ENCODE measurements at regions not wholly inside any gene's neighbourhood (a gene's known extent, or its start where the extent isn't known, plus 50 kb on each side); places are given as distances from the start of the nearest gene placed in this dataset.

- Histone ChIP-seq H3K9me3 (ENCODE audit: insufficient read depth, low read depth) (no peaks in the 10 kb centered on the region), H3F3A (ENCODE audit: insufficient read depth, low read depth) (no peaks in the 10 kb centered on the region), H2AFZ (no peak overlapping the region), H3K4me1 (replicated peaks; ENCODE audit: insufficient read depth) (no peaks in the 10 kb centered on the region), H3K4me2 (no peak overlapping the region), H3K27me3 (ENCODE audit: insufficient read depth, low read depth) (peaks cover 63% of the 10 kb centered on the region), H3K9me2 (ENCODE audit: insufficient read depth) (no peaks in the 10 kb centered on the region), H3K79me2 (ENCODE audit: low read depth) (no peaks in the 10 kb centered on the region), H3K27ac (no peak overlapping the region), H3K4me3 (no peak overlapping the region), H4K20me1 (ENCODE audit: insufficient read depth) (no peaks in the 10 kb centered on the region; the same call in 1 of the 2 replicates), H3K36me3 (ENCODE audit: low read depth) (no peaks in the 10 kb centered on the region)
- ChIA-PET CTCF (no interaction called here), POLR2A (ENCODE audit: unreplicated experiment) (interaction anchor here (0.6 kb wide), 1 partner anchor 41 kb away, joined by 5 read pairs; no protein-coding TSS in a partner anchor)
- intact Hi-C loops (cut with micrococcal nuclease; ENCODE audit: unreplicated experiment), result no loop called here
- DNase-seq, result no peak
- BruUV-seq (replicated peaks), result no TSS peak
- TF ChIP-seq EZH2 (IDR thresholded peaks at IDR 0.05; ENCODE audit: low read depth) (no peak), CTCF (conservative IDR thresholded peaks at IDR 0.05) (no peak)
Observed at GRCh38 chr10:71127104-71127503, 85.3 kb upstream of the UNC5B start.

GRCh38 chr10:71127773-71128172 is 84.6 kb upstream of the UNC5B start:
- Histone ChIP-seq H3F3A (ENCODE audit: insufficient read depth, low read depth) (no peaks in the 10 kb centered on the region), H3K4me1 (replicated peaks; ENCODE audit: insufficient read depth) (no peaks in the 10 kb centered on the region), H3K4me3 (no peak overlapping the region), H3K36me3 (ENCODE audit: low read depth) (no peaks in the 10 kb centered on the region), H4K20me1 (ENCODE audit: insufficient read depth) (no peaks in the 10 kb centered on the region; the same call in 1 of the 2 replicates), H3K9me3 (ENCODE audit: insufficient read depth, low read depth) (no peaks in the 10 kb centered on the region), H3K79me2 (ENCODE audit: low read depth) (no peaks in the 10 kb centered on the region), H3K4me2 (no peak overlapping the region), H3K27me3 (ENCODE audit: insufficient read depth, low read depth) (peaks cover 58% of the 10 kb centered on the region), H3K27ac (no peak overlapping the region), H2AFZ (no peak overlapping the region), H3K9me2 (ENCODE audit: insufficient read depth) (no peaks in the 10 kb centered on the region)
- TF ChIP-seq EZH2 (IDR thresholded peaks at IDR 0.05; ENCODE audit: low read depth), result no peak
- TF ChIP-seq CTCF (conservative IDR thresholded peaks at IDR 0.05), result no peak
- ChIA-PET POLR2A (ENCODE audit: unreplicated experiment) (interaction anchor here (0.6 kb wide), 1 partner anchor 211 kb away, joined by 3 read pairs; no protein-coding TSS in a partner anchor), CTCF (no interaction called here)
- no peak for DNase-seq
- BruUV-seq (replicated peaks), result no TSS peak
- intact Hi-C loops (cut with micrococcal nuclease; ENCODE audit: unreplicated experiment), result no loop called here

- TF ChIP-seq EZH2 (IDR thresholded peaks at IDR 0.05; ENCODE audit: low read depth) (no peak), CTCF (conservative IDR thresholded peaks at IDR 0.05) (no peak)
- Histone ChIP-seq H3K9me2 (ENCODE audit: insufficient read depth) (no peaks in the 10 kb centered on the region), H3K27me3 (ENCODE audit: insufficient read depth, low read depth) (peaks cover 52% of the 10 kb centered on the region), H3K4me2 (no peak overlapping the region), H3K27ac (no peak overlapping the region), H3F3A (ENCODE audit: insufficient read depth, low read depth) (no peaks in the 10 kb centered on the region), H3K4me1 (replicated peaks; ENCODE audit: insufficient read depth) (no peaks in the 10 kb centered on the region), H2AFZ (no peak overlapping the region), H3K36me3 (ENCODE audit: low read depth) (no peaks in the 10 kb centered on the region), H3K9me3 (ENCODE audit: insufficient read depth, low read depth) (no peaks in the 10 kb centered on the region), H3K79me2 (ENCODE audit: low read depth) (no peaks in the 10 kb centered on the region), H4K20me1 (ENCODE audit: insufficient read depth) (no peaks in the 10 kb centered on the region; the same call in 1 of the 2 replicates), H3K4me3 (no peak overlapping the region)
- intact Hi-C loops (cut with micrococcal nuclease; ENCODE audit: unreplicated experiment), result no loop called here
- no TSS peak for BruUV-seq (replicated peaks)
- ChIA-PET POLR2A (ENCODE audit: unreplicated experiment) (interaction anchor here (0.6 kb wide), 1 partner anchor 212 kb away, joined by 3 read pairs; no protein-coding TSS in a partner anchor), CTCF (no interaction called here)
- DNase-seq, result peak in 1 of 2 experiments; percentile 17
Observed at GRCh38 chr10:71128311-71128980, 83.9 kb upstream of the UNC5B start.
